ENCODE measurements at regions not wholly inside any gene's neighbourhood (a gene's known extent, or its start where the extent isn't known, plus 50 kb on each side); places are given as distances from the start of the nearest gene placed in this dataset.

DNA sequence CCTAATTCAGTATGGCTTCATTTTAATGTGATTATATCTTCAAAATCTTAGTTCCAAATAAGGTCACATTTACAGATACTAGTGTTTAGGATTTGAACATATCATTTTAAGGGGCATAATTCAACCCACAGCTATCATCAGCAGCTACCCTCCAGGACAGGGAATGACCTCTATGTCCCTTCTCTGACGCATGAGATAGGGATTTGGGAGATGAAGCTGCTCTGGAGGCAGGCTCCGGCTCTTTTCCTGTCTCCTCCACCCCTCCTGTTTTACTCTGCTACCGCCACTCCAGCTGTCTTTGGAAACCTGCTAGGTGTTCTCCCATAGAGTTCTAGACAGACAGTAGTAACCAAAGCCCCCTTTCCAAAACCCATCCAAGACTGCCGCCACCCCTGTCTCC, 119.2 kb downstream of the CARTPT start:
- H3K27me3 ChIP-seq (ENCODE audit: control insufficient read depth, insufficient read depth) = no peaks in the 10 kb centered on the region
- intact Hi-C loops (cut with DNase I) = no loop called here
- 80% methylated on average over 4 of the region's 4 CpGs for WGBS
- no peaks in the 10 kb centered on the region for H3K9me3 ChIP-seq (ENCODE audit: control insufficient read depth, low read length)
- no peak overlapping the region for H3K27ac ChIP-seq (ENCODE audit: low read length)
- peak in 1 of 2 donors; percentile 49 for ATAC-seq
- no peaks in the 10 kb centered on the region for H3K4me1 ChIP-seq (ENCODE audit: control insufficient read depth, insufficient read depth, low read length)
- DNase-seq = no peak
- H3K4me3 ChIP-seq (ENCODE audit: low read length) = no peak overlapping the region

GRCh38 chr5:71839096-71839884, 120.2 kb downstream of the CARTPT start:
- Histone ChIP-seq H3K4me1 (ENCODE audit: control insufficient read depth, insufficient read depth, low read length) (no peaks in the 10 kb centered on the region), H3K27me3 (ENCODE audit: control insufficient read depth, insufficient read depth) (no peaks in the 10 kb centered on the region), H3K27ac (ENCODE audit: low read length) (no peak overlapping the region), H3K9me3 (ENCODE audit: control insufficient read depth, low read length) (no peaks in the 10 kb centered on the region), H3K4me3 (ENCODE audit: low read length) (no peak overlapping the region)
- intact Hi-C loops (cut with DNase I) = no loop called here
- no peak for DNase-seq
- WGBS = 57% methylated on average over 6 of the region's 6 CpGs
- ATAC-seq = peak; percentile 36 to 48

DNA sequence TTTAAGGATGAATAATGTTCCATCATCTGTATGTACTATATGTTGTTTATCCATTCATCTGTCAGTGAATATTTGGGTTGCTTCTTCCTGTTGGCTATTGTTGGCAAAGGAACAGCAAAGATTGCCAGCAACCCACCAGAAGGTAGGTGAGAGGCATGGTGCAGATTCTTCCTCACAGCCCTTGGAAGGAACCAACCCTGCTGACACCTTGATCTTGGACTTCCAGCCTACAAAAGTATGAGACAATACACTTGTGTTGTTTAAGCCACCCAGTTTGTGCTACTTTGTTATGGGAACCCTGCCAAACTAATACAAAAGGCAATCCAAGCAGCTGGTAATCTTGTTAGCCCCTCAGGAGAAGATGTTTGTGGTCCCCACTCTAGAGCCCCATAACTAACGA, 122.0 kb downstream of the CARTPT start:
- whole genome bisulfite sequencing = 87% methylated on average over 1 of the region's 1 CpG

DNA sequence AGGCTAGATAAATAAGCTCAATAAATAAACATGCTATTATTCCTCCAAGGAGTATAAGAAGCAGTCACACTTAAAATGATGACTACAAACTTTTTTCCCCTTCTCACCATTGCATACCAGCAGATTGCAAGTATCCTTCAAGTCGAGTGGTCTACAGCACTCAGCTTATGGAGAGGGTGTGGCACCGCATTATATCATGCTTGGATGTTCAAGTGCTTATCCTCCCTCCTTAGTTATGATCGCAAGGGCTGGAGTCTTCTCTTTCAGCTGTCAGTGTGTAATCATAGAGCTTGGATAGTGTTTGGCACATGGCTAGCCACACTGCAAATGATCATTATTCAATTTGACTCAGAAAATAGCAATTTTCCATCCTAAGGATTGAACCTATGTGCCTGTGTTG, 124.0 kb downstream of the CARTPT start:
- H3K4me1 ChIP-seq (ENCODE audit: control insufficient read depth, insufficient read depth, low read length) = no peaks in the 10 kb centered on the region
- 81% methylated on average over 3 of the region's 3 CpGs for WGBS
- H3K27ac ChIP-seq (ENCODE audit: low read length) = no peak overlapping the region
- DNase-seq (no peak), ATAC-seq (no peak)
- H3K9me3 ChIP-seq (ENCODE audit: control insufficient read depth, low read length) = no peaks in the 10 kb centered on the region
- H3K27me3 ChIP-seq (ENCODE audit: control insufficient read depth, insufficient read depth) = no peaks in the 10 kb centered on the region
- intact Hi-C loops (cut with DNase I) = no loop called here
- no peak overlapping the region for H3K4me3 ChIP-seq (ENCODE audit: low read length)

More for the DNA sequence above, 122.0 kb downstream of the CARTPT start:
- Histone ChIP-seq H3K9me3 (ENCODE audit: control insufficient read depth, low read length) (no peaks in the 10 kb centered on the region), H3K4me3 (ENCODE audit: low read length) (no peak overlapping the region), H3K27ac (ENCODE audit: low read length) (no peak overlapping the region), H3K27me3 (ENCODE audit: control insufficient read depth, insufficient read depth) (no peaks in the 10 kb centered on the region), H3K4me1 (ENCODE audit: control insufficient read depth, insufficient read depth, low read length) (no peaks in the 10 kb centered on the region)
- DNase-seq (no peak), ATAC-seq (no peak)
- intact Hi-C loops (cut with DNase I) = no loop called here

DNA sequence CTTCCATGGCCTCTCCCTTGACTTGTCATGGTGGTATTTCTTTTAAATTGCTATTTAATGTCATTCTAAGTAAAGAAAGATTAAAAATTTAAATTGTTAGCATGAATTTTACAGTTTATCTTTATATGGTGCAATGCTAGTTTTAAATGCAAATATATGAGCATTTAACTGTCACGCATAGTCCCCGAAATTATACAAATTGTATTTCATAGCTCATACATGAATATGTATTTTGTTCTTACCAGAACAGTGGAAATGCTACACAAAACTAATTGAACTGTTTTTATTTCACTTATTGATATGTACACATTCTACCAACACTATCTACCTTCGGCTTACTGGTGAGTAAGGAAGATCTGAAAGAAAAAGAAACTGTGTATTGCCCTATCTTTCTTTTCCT, 125.8 kb downstream of the CARTPT start:
- ATAC-seq (no peak), DNase-seq (no peak)
- Histone ChIP-seq H3K27me3 (ENCODE audit: control insufficient read depth, insufficient read depth) (no peaks in the 10 kb centered on the region), H3K4me3 (ENCODE audit: low read length) (no peak overlapping the region), H3K27ac (ENCODE audit: low read length) (no peak overlapping the region), H3K9me3 (ENCODE audit: control insufficient read depth, low read length) (no peaks in the 10 kb centered on the region), H3K4me1 (ENCODE audit: control insufficient read depth, insufficient read depth, low read length) (no peaks in the 10 kb centered on the region)
- intact Hi-C loops (cut with DNase I) = no loop called here
- 94% methylated on average over 3 of the region's 3 CpGs for WGBS

DNA sequence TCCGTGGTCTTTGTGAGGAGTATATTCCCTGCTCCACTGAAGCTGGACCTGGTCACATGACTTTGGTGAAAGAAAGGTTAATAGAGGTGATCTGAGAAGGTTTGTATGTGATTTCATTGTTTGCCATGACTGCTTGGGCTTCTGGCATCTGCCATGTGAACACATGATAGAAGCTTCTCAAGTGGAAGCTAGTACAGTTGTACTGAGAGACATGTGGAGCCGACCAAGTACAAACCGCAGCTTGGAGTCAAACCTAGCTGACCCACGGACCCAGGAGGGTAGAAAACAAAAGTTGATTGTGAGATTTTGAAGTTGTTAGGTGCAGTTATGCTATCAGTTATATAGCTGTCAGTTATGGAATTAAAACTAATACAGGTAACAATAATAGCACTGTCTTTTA, 140.4 kb downstream of the CARTPT start:
- 53% methylated on average over 4 of the region's 4 CpGs for WGBS
- Histone ChIP-seq H3K4me3 (ENCODE audit: low read length) (no peak overlapping the region), H3K9me3 (ENCODE audit: control insufficient read depth, low read length) (no peaks in the 10 kb centered on the region), H3K4me1 (ENCODE audit: control insufficient read depth, insufficient read depth, low read length) (no peaks in the 10 kb centered on the region), H3K27me3 (ENCODE audit: control insufficient read depth, insufficient read depth) (no peaks in the 10 kb centered on the region), H3K27ac (ENCODE audit: low read length) (no peak overlapping the region)
- intact Hi-C loops (cut with DNase I) = no loop called here
- ATAC-seq = peak in 1 of 2 donors; percentile 47
- DNase-seq = no peak

- H3K27me3 ChIP-seq (ENCODE audit: control insufficient read depth, insufficient read depth) = no peaks in the 10 kb centered on the region
- no peak for ATAC-seq
- H3K4me1 ChIP-seq (ENCODE audit: control insufficient read depth, insufficient read depth, low read length) = no peaks in the 10 kb centered on the region
- intact Hi-C loops (cut with DNase I) = no loop called here
- no peak for DNase-seq
- no peak overlapping the region for H3K27ac ChIP-seq (ENCODE audit: low read length)
- H3K4me3 ChIP-seq (ENCODE audit: low read length) = no peak overlapping the region
- 63% methylated on average over 3 of the region's 3 CpGs for WGBS
- H3K9me3 ChIP-seq (ENCODE audit: control insufficient read depth, low read length) = no peaks in the 10 kb centered on the region
These were observed 141.0 kb downstream of the CARTPT start for GRCh38 chr5:71860048-71860447.

DNA sequence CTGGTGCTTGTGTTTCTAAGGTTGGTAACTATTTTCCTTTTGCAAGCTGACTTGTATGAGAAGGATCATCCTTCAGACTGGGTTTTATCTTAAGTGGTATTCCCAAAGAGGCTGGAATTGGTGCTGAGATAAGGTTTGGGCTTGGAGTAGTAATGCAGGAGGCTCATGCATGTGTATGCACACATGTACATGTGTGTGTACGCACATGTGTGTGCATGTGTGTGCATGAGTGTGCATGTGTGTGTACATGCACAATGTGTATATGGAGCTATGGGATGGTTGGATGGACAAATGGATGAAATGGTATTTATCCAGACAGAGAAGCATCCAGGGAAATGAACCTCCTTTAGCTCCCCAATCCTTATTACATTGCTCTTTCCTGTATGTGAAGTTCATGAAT, 142.6 kb downstream of the CARTPT start:
- Histone ChIP-seq H3K27ac (ENCODE audit: low read length) (no peak overlapping the region), H3K4me3 (ENCODE audit: low read length) (no peak overlapping the region), H3K9me3 (ENCODE audit: control insufficient read depth, low read length) (no peaks in the 10 kb centered on the region), H3K4me1 (ENCODE audit: control insufficient read depth, insufficient read depth, low read length) (no peaks in the 10 kb centered on the region), H3K27me3 (ENCODE audit: control insufficient read depth, insufficient read depth) (no peaks in the 10 kb centered on the region)
- DNase-seq (no peak), ATAC-seq (no peak)
- WGBS = no CpG with 5 or more reads among the region's 1 CpG
- intact Hi-C loops (cut with DNase I) = no loop called here

GRCh38 chr5:71862087-71862486, 143.0 kb downstream of the CARTPT start:
- ATAC-seq = no peak
- intact Hi-C loops (cut with DNase I) = no loop called here
- Histone ChIP-seq H3K27ac (ENCODE audit: low read length) (no peak overlapping the region), H3K27me3 (ENCODE audit: control insufficient read depth, insufficient read depth) (no peaks in the 10 kb centered on the region), H3K4me1 (ENCODE audit: control insufficient read depth, insufficient read depth, low read length) (no peaks in the 10 kb centered on the region), H3K9me3 (ENCODE audit: control insufficient read depth, low read length) (no peaks in the 10 kb centered on the region), H3K4me3 (ENCODE audit: low read length) (no peak overlapping the region)
- 14% methylated on average over 1 of the region's 1 CpG for WGBS
- no peak for DNase-seq

GRCh38 chr5:71862507-71863060, 143.5 kb downstream of the CARTPT start:
- Histone ChIP-seq H3K9me3 (ENCODE audit: control insufficient read depth, low read length) (no peaks in the 10 kb centered on the region), H3K4me1 (ENCODE audit: control insufficient read depth, insufficient read depth, low read length) (no peaks in the 10 kb centered on the region), H3K4me3 (ENCODE audit: low read length) (no peak overlapping the region), H3K27me3 (ENCODE audit: control insufficient read depth, insufficient read depth) (no peaks in the 10 kb centered on the region), H3K27ac (ENCODE audit: low read length) (no peak overlapping the region)
- 2% methylated on average over 1 of the region's 1 CpG for WGBS
- intact Hi-C loops (cut with DNase I) = no loop called here
- ATAC-seq = no peak
- no peak for DNase-seq

DNA sequence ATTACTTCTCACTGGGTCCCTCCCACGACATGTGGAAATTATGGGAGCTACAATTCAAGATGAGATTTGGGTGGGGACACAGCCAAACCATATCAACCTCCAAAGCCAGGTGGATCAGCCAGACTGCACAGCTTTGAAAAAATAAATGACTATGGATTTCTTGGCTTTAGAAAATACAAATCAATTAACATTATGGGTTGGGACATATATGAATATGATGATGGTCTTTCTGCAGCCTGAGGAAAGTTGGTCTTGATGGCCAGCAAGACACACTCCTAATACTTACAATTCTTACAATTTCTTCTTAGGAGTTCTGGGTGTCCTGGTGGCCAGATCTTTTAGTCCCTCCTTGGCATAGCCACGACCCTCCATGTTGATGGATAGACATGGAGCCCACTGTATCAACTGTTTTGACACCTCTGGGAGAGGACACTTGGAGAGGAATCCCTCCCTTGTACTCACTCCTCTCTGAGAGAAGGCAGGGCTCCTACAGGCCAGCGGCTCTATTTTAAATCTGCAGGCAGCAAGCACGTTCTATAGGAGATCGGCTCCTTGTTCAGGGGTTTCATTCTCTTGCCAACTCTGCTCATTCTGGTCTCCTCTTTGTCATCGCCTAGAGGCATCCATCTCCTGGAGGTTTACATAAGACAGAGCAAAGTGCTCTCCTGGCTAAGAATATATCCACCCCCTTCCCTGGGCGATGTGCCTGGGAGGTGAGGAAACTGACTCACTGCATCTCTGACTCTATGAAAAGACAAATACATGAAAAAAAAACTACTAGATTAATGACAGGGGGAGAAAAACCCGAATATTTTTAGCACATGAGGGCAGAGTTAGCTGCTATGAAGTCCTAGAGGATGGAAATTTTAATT, 145.9 kb downstream of the CARTPT start:
- DNase-seq = no peak
- Histone ChIP-seq H3K4me1 (ENCODE audit: control insufficient read depth, insufficient read depth, low read length) (no peaks in the 10 kb centered on the region), H3K9me3 (ENCODE audit: control insufficient read depth, low read length) (no peaks in the 10 kb centered on the region), H3K27me3 (ENCODE audit: control insufficient read depth, insufficient read depth) (no peaks in the 10 kb centered on the region), H3K27ac (ENCODE audit: low read length) (no peak overlapping the region), H3K4me3 (ENCODE audit: low read length) (no peak overlapping the region)
- intact Hi-C loops (cut with DNase I) = no loop called here
- 36% methylated on average over 8 of the region's 8 CpGs for WGBS
- ATAC-seq = no peak

Data from right cardiac atrium (tissue), 5 donors.